OCI-LY1 (cell line): ENCODE measurements at regions not wholly inside any gene's neighbourhood (a gene's known extent, or its start where the extent isn't known, plus 50 kb on each side); places are given as distances from the start of the nearest gene placed in this dataset.

Experiments used
- H2AFZ ChIP-seq: fragments of 200-600 bp; sonication (generic), shearing (Covaris generic); 2 replicates; pipeline ENCODE4 v1.6.0; 2014; ENCODE audit warnings: antibody characterized with exemption, mild to moderate bottlenecking, low read length
- H3F3A ChIP-seq: fragments of 200-600 bp; sonication (generic), shearing (Covaris generic); 2 replicates; pipeline ENCODE4 v1.6.0; 2014; ENCODE audit warnings: mild to moderate bottlenecking, antibody characterized with exemption, low read length, moderate library complexity; ENCODE audit not compliant: insufficient read depth
- H3K27ac ChIP-seq: fragments of 200-600 bp; sonication (generic); 2 replicates; pipeline ENCODE4 v1.5.1; 2014; ENCODE audit warnings: low read length, mixed run types, mild to moderate bottlenecking, low read depth; ENCODE audit not compliant: poor library complexity, severe bottlenecking
- H3K27me3 ChIP-seq: fragments of 200-600 bp; sonication (generic); 2 replicates; pipeline ENCODE4 v1.6.0; 2014; ENCODE audit warnings: antibody characterized with exemption, mild to moderate bottlenecking, low read length, moderate library complexity; ENCODE audit not compliant: insufficient read depth
- H3K36me3 ChIP-seq: fragments of 200-600 bp; sonication (generic); 2 replicates; pipeline ENCODE4 v1.6.1; 2014; ENCODE audit warnings: mild to moderate bottlenecking, antibody characterized with exemption, low read length, moderate library complexity, mixed read lengths; ENCODE audit not compliant: insufficient read depth
- H3K4me1 ChIP-seq: fragments of 200-600 bp; sonication (generic); 2 replicates; pipeline ENCODE4 v1.5.1; 2014; ENCODE audit warnings: mild to moderate bottlenecking, low read length, moderate library complexity; ENCODE audit not compliant: insufficient read depth, severe bottlenecking
- H3K4me2 ChIP-seq: fragments of 200-600 bp; sonication (generic), shearing (Covaris generic); 2 replicates; pipeline ENCODE4 v1.6.1; 2014; ENCODE audit warnings: low read length
- H3K4me3 ChIP-seq: fragments of 200-600 bp; sonication (generic); 2 replicates; pipeline ENCODE4 v1.5.1; 2014; ENCODE audit warnings: low read length, low read depth, mild to moderate bottlenecking, mixed read lengths; ENCODE audit not compliant: poor library complexity, severe bottlenecking
- H3K79me2 ChIP-seq: fragments of 200-600 bp; shearing (Covaris generic); 2 replicates; pipeline ENCODE4 v1.6.1; 2016; ENCODE audit warnings: mixed run types, low read length, mixed read lengths; ENCODE audit not compliant: insufficient read depth
- H3K9ac ChIP-seq: fragments of 200-600 bp; sonication (generic), shearing (Covaris generic); 2 replicates; pipeline ENCODE4 v1.6.1; 2014; ENCODE audit warnings: mild to moderate bottlenecking, low read length, mixed read lengths
- H3K9me2 ChIP-seq: fragments of 200-600 bp; sonication (generic), shearing (Covaris generic); 2 replicates; pipeline ENCODE4 v1.6.1; 2014; ENCODE audit warnings: low read depth, mild to moderate bottlenecking, low read length, mixed read lengths
- H3K9me3 ChIP-seq: fragments of 200-600 bp; shearing (Covaris generic); 2 replicates; pipeline ENCODE4 v1.6.1; 2014; ENCODE audit warnings: low read length, mixed read lengths
- H4K20me1 ChIP-seq: fragments of 200-600 bp; sonication (generic), shearing (Covaris generic); 2 replicates; pipeline ENCODE4 v1.6.0; 2016; ENCODE audit warnings: mild to moderate bottlenecking, low read length; ENCODE audit not compliant: insufficient read depth
- EZH2 ChIP-seq: fragments of 200-600 bp; sonication (generic), shearing (Covaris generic); IDR thresholded peaks from 2 replicates; pipeline ENCODE4 v1.8.0; 2017; ENCODE audit warnings: borderline replicate concordance, mixed run types, mild to moderate bottlenecking, antibody characterized with exemption, low read length, moderate library complexity, mixed read lengths
- TF ChIP-seq, protein P1 (sequence below): fragments of 200-600 bp; sonication (generic), shearing (Covaris generic); IDR thresholded peaks from 2 replicates; pipeline ENCODE4 v1.5.1; 2017; ENCODE audit warnings: mild to moderate bottlenecking, antibody characterized with exemption, low read length, moderate library complexity, mixed read lengths

DNA sequence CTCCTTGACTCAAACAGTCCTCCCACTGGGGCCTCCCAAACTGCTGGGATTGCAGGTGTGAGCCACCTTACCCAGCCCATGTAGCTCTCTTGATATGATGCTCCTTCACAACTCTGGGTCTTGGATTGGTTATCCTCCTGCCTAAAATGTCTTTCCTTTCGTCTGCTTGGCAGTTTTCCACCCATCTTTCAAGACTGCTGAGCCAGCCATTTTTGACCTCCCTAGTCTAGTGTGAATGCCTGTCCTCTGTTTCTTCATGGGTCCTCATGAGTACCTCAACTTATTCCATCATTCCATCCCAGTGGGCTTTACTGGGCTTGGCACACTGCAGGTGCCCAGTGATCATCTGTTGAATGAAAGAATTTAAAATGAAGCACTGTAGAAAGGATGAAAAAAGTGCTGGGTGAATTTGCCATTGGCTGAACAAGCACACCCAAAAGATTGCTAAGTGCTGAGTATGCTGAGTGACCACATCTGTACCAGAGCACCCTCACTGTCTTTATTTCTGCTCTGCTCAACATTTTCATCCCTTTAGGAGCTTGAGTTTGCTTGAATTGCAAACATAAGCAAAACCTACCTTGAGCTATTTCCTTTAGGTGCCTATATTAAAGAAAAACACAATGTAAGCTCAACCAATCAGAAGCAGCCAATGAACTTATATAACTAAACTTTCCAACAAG is 84.8 kb upstream of the FAM169A start:
- Histone ChIP-seq H3K9ac (no peak overlapping the region), H3K4me3 (no peak overlapping the region), H2AFZ (no peak overlapping the region), H3K4me2 (no peak overlapping the region), H3F3A (no peaks in the 10 kb centered on the region), H3K27ac (no peak overlapping the region), H3K9me3 (no peaks in the 10 kb centered on the region), H3K4me1 (no peaks in the 10 kb centered on the region), H3K79me2 (no peaks in the 10 kb centered on the region), H3K36me3 (no peaks in the 10 kb centered on the region), H3K27me3 (no peaks in the 10 kb centered on the region), H4K20me1 (no peaks in the 10 kb centered on the region), H3K9me2 (no peaks in the 10 kb centered on the region)
- TF ChIP-seq EZH2, result no peak
- TF ChIP-seq, protein P1, sequence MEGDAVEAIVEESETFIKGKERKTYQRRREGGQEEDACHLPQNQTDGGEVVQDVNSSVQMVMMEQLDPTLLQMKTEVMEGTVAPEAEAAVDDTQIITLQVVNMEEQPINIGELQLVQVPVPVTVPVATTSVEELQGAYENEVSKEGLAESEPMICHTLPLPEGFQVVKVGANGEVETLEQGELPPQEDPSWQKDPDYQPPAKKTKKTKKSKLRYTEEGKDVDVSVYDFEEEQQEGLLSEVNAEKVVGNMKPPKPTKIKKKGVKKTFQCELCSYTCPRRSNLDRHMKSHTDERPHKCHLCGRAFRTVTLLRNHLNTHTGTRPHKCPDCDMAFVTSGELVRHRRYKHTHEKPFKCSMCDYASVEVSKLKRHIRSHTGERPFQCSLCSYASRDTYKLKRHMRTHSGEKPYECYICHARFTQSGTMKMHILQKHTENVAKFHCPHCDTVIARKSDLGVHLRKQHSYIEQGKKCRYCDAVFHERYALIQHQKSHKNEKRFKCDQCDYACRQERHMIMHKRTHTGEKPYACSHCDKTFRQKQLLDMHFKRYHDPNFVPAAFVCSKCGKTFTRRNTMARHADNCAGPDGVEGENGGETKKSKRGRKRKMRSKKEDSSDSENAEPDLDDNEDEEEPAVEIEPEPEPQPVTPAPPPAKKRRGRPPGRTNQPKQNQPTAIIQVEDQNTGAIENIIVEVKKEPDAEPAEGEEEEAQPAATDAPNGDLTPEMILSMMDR, result no peak

DNA sequence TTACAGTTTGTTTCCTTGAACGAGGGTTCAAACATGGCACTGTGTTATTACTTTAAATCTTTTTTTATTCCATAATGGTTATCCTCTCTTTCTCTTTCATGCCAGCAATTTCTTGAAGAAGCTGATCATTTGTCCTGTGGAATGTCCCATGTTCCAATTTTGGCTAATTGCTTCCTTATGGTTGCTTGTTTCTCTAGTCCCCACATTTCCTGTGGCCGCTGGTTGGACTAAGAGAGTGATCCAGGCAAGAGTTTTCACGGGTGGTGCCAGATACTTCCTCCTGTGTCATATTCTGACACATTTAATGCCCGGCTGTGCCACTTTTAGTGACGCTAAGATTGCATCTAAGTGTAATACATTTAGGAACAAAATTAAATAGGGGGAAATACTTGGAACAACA is 83.8 kb upstream of the FAM169A start:
- Histone ChIP-seq H3K9me2 (no peaks in the 10 kb centered on the region), H3F3A (no peaks in the 10 kb centered on the region), H3K27ac (no peak overlapping the region), H4K20me1 (no peaks in the 10 kb centered on the region), H3K9ac (no peak overlapping the region), H3K4me3 (no peak overlapping the region), H3K36me3 (no peaks in the 10 kb centered on the region), H3K4me1 (no peaks in the 10 kb centered on the region), H3K9me3 (no peaks in the 10 kb centered on the region), H3K79me2 (no peaks in the 10 kb centered on the region), H3K27me3 (no peaks in the 10 kb centered on the region), H2AFZ (no peak overlapping the region), H3K4me2 (no peak overlapping the region)
- TF ChIP-seq EZH2, result no peak
- TF ChIP-seq, protein P1, result no peak

DNA sequence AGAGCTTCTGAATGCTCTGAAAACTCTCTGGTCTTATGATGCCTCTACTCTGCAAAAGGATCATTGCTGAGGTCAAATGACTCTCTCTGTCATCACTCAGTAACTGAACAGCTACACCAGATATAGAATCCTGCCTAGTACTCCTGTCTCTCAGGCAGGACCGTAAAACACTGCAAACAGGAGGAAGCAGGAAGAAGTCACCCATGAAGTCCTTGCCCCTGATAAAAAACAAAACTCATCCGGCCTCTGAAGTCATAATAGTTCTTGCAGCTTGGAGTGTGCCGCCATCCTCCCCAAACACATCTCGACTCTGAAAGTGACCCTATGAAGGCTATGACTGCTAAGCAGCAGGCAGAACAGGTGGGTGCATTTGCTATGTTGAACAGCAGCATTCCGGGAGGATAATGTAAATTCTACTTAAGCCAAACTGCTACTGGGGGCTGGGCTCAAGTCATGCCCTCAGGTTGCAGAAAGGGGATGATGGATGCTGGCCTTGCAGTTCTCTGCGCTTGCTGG is 81.9 kb upstream of the FAM169A start:
- Histone ChIP-seq H3K9ac (no peak overlapping the region), H2AFZ (no peak overlapping the region), H3K4me3 (no peak overlapping the region), H3K4me2 (no peak overlapping the region), H3K27ac (no peak overlapping the region), H3K36me3 (no peaks in the 10 kb centered on the region), H3F3A (no peaks in the 10 kb centered on the region), H3K4me1 (no peaks in the 10 kb centered on the region), H3K79me2 (no peaks in the 10 kb centered on the region), H3K27me3 (no peaks in the 10 kb centered on the region), H3K9me3 (no peaks in the 10 kb centered on the region), H3K9me2 (no peaks in the 10 kb centered on the region), H4K20me1 (no peaks in the 10 kb centered on the region)
- TF ChIP-seq, protein P1, result no peak
- no peak for TF ChIP-seq EZH2
